Pancreas (tissue), 10 donors: ENCODE measurements at regions not wholly inside any gene's neighbourhood (a gene's known extent, or its start where the extent isn't known, plus 50 kb on each side); places are given as distances from the start of the nearest gene placed in this dataset.
"Not testable (repeated sequence)": the region's sequence is repeated elsewhere in the genome, so short reads cannot be mapped to it uniquely, and the experiment has no call there.

ENCODE experiments used
- ATAC-seq, 4 donors: fragments of 200-7000 bp; cut with Tn5 transposase; one replicate each; pipeline versions ENCODE4 v1.8.0 to v1.9.1; 2020; ENCODE audit warnings: mild to moderate bottlenecking in 4 of 4, moderate library complexity in 4 of 4
- DNase-seq, 6 donors: peaks; one replicate each; pipeline ENCODE4 v3.0.0-alpha.2; 2020
- FAIRE-seq: peaks from 2 replicates; lab custom pipeline; 2012; peaks lifted over from hg19 to GRCh38; lab: Jason Lieb, UNC
- H3K27ac ChIP-seq, 4 donors: fragments of 200-600 bp; sonication (generic); 1 replicate in 3 of 4; 2 replicates in 1 of 4; pipeline versions ENCODE4 v1.5.0 to v1.8.0; 2020
- H3K27me3 ChIP-seq, 4 donors: fragments of 200-600 bp; one replicate each; pipeline ENCODE4 v1.8.0; 2021
- H3K36me3 ChIP-seq, 3 donors: fragments of 200-600 bp; sonication (generic) in 1 of 3; one replicate each; pipeline versions ENCODE4 v1.5.0 to v1.8.0; 2020 to 2021
- H3K4me1 ChIP-seq, 3 donors: fragments of 200-600 bp; one replicate each; pipeline ENCODE4 v1.8.0; 2021
- H3K4me3 ChIP-seq, 4 donors: fragments of 200-600 bp; sonication (generic) in 2 of 4; one replicate each; pipeline versions ENCODE4 v1.5.0 to v1.8.0; 2020 to 2021
- H3K9me3 ChIP-seq, 4 donors: fragments of 200-600 bp; one replicate each; pipeline ENCODE4 v1.8.0; 2021
- CTCF ChIP-seq, 4 donors: fragments of 200-600 bp; sonication (generic) in 3 of 4; IDR thresholded peaks; one replicate each; pipeline versions ENCODE4 v1.5.0 to v1.8.0; 2021; ENCODE audit warnings: antibody characterized with exemption in 4 of 4
- WGBS, 2 donors: extraction: QIAGEN DNeasy Blood & Tissue Kit; methylation state at CpG; one replicate each; pipeline ENCODE4 v1.1.7; 2013; 5-methylcytosine and 5-hydroxymethylcytosine counted together
- intact Hi-C, 3 donors: fragments of 100-400 bp; cut with DNase I; formaldehyde crosslinking; loops; one replicate each; pipeline versions ENCODE4 v1.11.1 to v1.14.2; 2022
- donor health status: healthy with polysubstance abuse.
- donor health status: DM: no; HTN: no; CAD: no; lungs with moderate emphysema.
- donor health status: DM: no; HTN: no; CAD: no.
- donor health status: control.
- donor health status: control.
- donor health status: Bipolar disorder and iron deficiency.
- donor health status: DM: yes; HTN: yes; CAD: no.
- donor health status: DM: no; HTN: no; CAD: no.
- donor health status: DM: no; HTN: no; CAD: no.
- donor health status: DM: yes; HTN: yes; CAD: no.

GRCh38 chr5:106435185-106435584, 1235.6 kb downstream of the EFNA5 start:
- no peaks in the 10 kb centered on the region for H3K9me3 ChIP-seq
- no peak for FAIRE-seq
- no peak for ATAC-seq
- intact Hi-C loops: no loop called here
- TF ChIP-seq CTCF (IDR thresholded peaks at IDR 0.05): no peak
- H3K4me1 ChIP-seq: no peaks in the 10 kb centered on the region
- H3K27me3 ChIP-seq: no peaks in the 10 kb centered on the region
- H3K27ac ChIP-seq: no peak overlapping the region
- no peaks in the 10 kb centered on the region for H3K36me3 ChIP-seq
- no peak overlapping the region for H3K4me3 ChIP-seq
- DNase-seq: no peak

- H3K4me1 ChIP-seq, intact Hi-C loops, H3K27ac ChIP-seq, H3K36me3 ChIP-seq, FAIRE-seq, H3K27me3 ChIP-seq, H3K4me3 ChIP-seq, ATAC-seq, H3K9me3 ChIP-seq: not testable (repeated sequence)
- 77 to 80% methylated on average over 10 to 11 of the region's 11 CpGs for WGBS, 2 donors
- peak in 1 of 6 donors; percentile 20 for DNase-seq
These were observed 1240.0 kb downstream of the EFNA5 start for GRCh38 chr5:106430733-106431132.

GRCh38 chr5:106423109-106423897, 1247.4 kb downstream of the EFNA5 start:
- no peak for TF ChIP-seq CTCF (IDR thresholded peaks at IDR 0.05)
- ATAC-seq: no peak
- no peaks in the 10 kb centered on the region for H3K36me3 ChIP-seq
- WGBS, 2 donors: 76 to 88% methylated on average over 8 of the region's 8 CpGs
- intact Hi-C loops: no loop called here
- DNase-seq: peak in 2 of 6 donors; percentile 41 to 45
- no peak overlapping the region for H3K4me3 ChIP-seq
- no peak overlapping the region for H3K27ac ChIP-seq
- no peaks in the 10 kb centered on the region for H3K4me1 ChIP-seq
- H3K27me3 ChIP-seq: no peaks in the 10 kb centered on the region
- no peaks in the 10 kb centered on the region for H3K9me3 ChIP-seq
- FAIRE-seq: no peak

GRCh38 chr5:106420102-106420501, 1250.6 kb downstream of the EFNA5 start:
- no peak overlapping the region for H3K27ac ChIP-seq
- TF ChIP-seq CTCF (IDR thresholded peaks at IDR 0.05): no peak
- WGBS, 2 donors: 91 to 93% methylated on average over 4 of the region's 4 CpGs
- H3K4me1 ChIP-seq: no peaks in the 10 kb centered on the region
- ATAC-seq (no peak), FAIRE-seq (no peak), DNase-seq (no peak)
- no peaks in the 10 kb centered on the region for H3K36me3 ChIP-seq
- no peaks in the 10 kb centered on the region for H3K9me3 ChIP-seq
- H3K4me3 ChIP-seq: no peak overlapping the region
- no peaks in the 10 kb centered on the region for H3K27me3 ChIP-seq
- intact Hi-C loops: no loop called here

GRCh38 chr5:106418196-106418595, 1252.5 kb downstream of the EFNA5 start:
- no peaks in the 10 kb centered on the region for H3K36me3 ChIP-seq
- no peak for DNase-seq
- no peak for TF ChIP-seq CTCF (IDR thresholded peaks at IDR 0.05)
- no peak for FAIRE-seq
- no peaks in the 10 kb centered on the region for H3K9me3 ChIP-seq
- no peaks in the 10 kb centered on the region for H3K27me3 ChIP-seq
- 57 to 75% methylated on average over 2 of the region's 2 CpGs for WGBS, 2 donors
- intact Hi-C loops: no loop called here
- H3K27ac ChIP-seq: no peak overlapping the region
- no peak for ATAC-seq
- H3K4me3 ChIP-seq: no peak overlapping the region
- no peaks in the 10 kb centered on the region for H3K4me1 ChIP-seq
